ENCODE measurements at regions not wholly inside any gene's neighbourhood (a gene's known extent, or its start where the extent isn't known, plus 50 kb on each side); places are given as distances from the start of the nearest gene placed in this dataset.

- TF ChIP-seq EP300 (IDR thresholded peaks at IDR 0.05) (no peak), CTCF (IDR thresholded peaks at IDR 0.05) (no peak)
Observed at GRCh38 chr2:52794581-52794980, 973.0 kb upstream of the CHAC2 start.

Measured in suprapubic skin (tissue), 3 donors.